Activated CD4-positive, alpha-beta T cell treated with anti-CD3 and anti-CD28 coated beads, Interleukin-2, amount 10 ng/mL, durations not matched to agents 24 days and 14 days (primary cell): ENCODE measurements at regions not wholly inside any gene's neighbourhood (a gene's known extent, or its start where the extent isn't known, plus 50 kb on each side); places are given as distances from the start of the nearest gene placed in this dataset.
A peak's percentile ranks its signal among the peaks of the same experiment; 100 is the strongest.

Experiments
- DNase-seq: peaks from one replicate; pipeline ENCODE4 v3.0.0; 2022
- H3K27ac Mint-ChIP-seq: one replicate; pipeline ENCODE4 v1.8.0; 2022; ENCODE audit warnings: mild to moderate bottlenecking, mixed read lengths
- H3K27me3 Mint-ChIP-seq: one replicate; pipeline ENCODE4 v1.8.0; 2022; ENCODE audit warnings: mixed read lengths
- H3K36me3 Mint-ChIP-seq: one replicate; pipeline ENCODE4 v1.8.0; 2022; ENCODE audit warnings: low read depth, mild to moderate bottlenecking, mixed read lengths
- H3K4me1 Mint-ChIP-seq: one replicate; pipeline ENCODE4 v1.8.0; 2021; ENCODE audit warnings: mixed read lengths
- H3K4me3 Mint-ChIP-seq: one replicate; pipeline ENCODE4 v1.8.0; 2022; ENCODE audit warnings: mild to moderate bottlenecking, moderate library complexity, mixed read lengths
- H3K9me3 Mint-ChIP-seq: one replicate; pipeline ENCODE4 v1.8.0; 2021; ENCODE audit warnings: mixed read lengths
- intact Hi-C: fragments of 100-400 bp; cut with micrococcal nuclease; formaldehyde crosslinking; loops from one replicate; pipeline ENCODE4 v1.15.1; 2023

GRCh38 chr15:56868170-56868569, 50.3 kb upstream of the TCF12 start:
- no peak for DNase-seq
- H3K36me3 Mint-ChIP-seq = no peaks in the 10 kb centered on the region
- no peak overlapping the region for H3K4me3 Mint-ChIP-seq
- intact Hi-C loops = no loop called here
- H3K4me1 Mint-ChIP-seq = no peaks in the 10 kb centered on the region
- H3K9me3 Mint-ChIP-seq = no peaks in the 10 kb centered on the region
- peaks cover 3% of the 10 kb centered on the region for H3K27me3 Mint-ChIP-seq
- H3K27ac Mint-ChIP-seq = no peak overlapping the region

DNA sequence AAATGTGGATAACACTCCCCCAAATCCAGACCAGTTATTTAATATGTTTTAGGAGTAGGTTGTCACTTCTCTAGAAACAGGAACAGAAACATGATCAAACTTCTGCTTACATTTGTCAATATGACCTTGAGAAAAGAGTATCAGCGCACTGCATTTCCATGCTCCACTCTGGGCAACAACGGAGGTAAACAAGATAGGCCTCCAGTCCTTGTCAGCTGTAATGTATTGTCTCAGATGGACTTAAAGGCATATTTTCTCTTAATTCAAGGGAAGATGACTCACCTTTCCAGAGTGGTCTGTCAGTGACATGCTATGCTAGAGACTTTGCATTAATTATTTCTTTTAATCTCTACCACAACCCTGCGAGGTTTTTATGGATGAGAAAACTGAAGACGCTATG, 51.6 kb upstream of the TCF12 start:
- no peaks in the 10 kb centered on the region for H3K9me3 Mint-ChIP-seq
- H3K4me1 Mint-ChIP-seq = no peaks in the 10 kb centered on the region
- no peaks in the 10 kb centered on the region for H3K36me3 Mint-ChIP-seq
- H3K27ac Mint-ChIP-seq = no peak overlapping the region
- DNase-seq = no peak
- no peak overlapping the region for H3K4me3 Mint-ChIP-seq
- peaks cover 4% of the 10 kb centered on the region for H3K27me3 Mint-ChIP-seq
- intact Hi-C loops = no loop called here

- DNase-seq = no peak
- peaks cover 9% of the 10 kb centered on the region for H3K27me3 Mint-ChIP-seq
- no peaks in the 10 kb centered on the region for H3K9me3 Mint-ChIP-seq
- intact Hi-C loops = no loop called here
- no peak overlapping the region for H3K4me3 Mint-ChIP-seq
- H3K4me1 Mint-ChIP-seq = no peaks in the 10 kb centered on the region
- no peaks in the 10 kb centered on the region for H3K36me3 Mint-ChIP-seq
- no peak overlapping the region for H3K27ac Mint-ChIP-seq
Measured at GRCh38 chr15:56857828-56858227, 60.6 kb upstream of the TCF12 start.

DNA sequence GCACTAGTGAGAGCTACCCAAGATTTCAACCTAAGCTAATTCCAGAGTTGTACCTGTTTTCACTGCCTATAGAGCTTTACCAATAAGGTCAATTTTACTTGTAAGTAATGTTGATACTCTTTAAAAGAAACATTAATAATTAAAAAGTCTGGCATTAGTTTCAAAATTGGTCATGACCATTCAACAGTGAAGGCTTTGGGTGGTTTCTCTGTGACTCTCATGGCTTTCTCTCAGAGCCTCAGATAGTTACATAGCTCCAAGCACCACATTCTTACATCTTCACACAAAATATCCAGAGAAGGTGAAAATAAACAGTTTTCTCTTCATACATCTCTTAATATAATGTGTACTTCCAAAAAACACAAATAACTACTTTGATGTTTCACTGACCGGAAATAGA, 61.5 kb upstream of the TCF12 start:
- intact Hi-C loops = no loop called here
- H3K4me3 Mint-ChIP-seq = no peak overlapping the region
- no peaks in the 10 kb centered on the region for H3K36me3 Mint-ChIP-seq
- H3K27me3 Mint-ChIP-seq = peaks cover 10% of the 10 kb centered on the region
- H3K4me1 Mint-ChIP-seq = no peaks in the 10 kb centered on the region
- no peak overlapping the region for H3K27ac Mint-ChIP-seq
- DNase-seq = no peak
- no peaks in the 10 kb centered on the region for H3K9me3 Mint-ChIP-seq

DNA sequence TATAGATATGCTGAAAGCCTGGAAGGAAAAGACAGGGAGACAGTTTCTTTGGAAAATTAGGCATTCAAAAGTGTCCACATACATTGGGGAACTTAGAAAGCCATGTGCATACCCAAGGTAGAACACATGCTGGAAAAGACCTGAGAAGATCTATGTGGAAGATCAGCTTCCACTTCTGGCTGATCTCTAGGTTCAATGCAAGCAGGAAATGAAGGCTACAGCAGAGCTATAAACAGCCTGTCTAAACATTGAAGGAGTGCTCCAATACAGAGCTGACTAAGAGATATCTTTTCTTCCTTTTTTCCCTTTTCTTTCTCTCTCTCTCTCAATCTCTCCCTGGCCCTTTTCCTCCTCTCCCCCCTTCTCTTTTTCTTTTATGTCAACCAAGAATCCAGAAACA, 73.6 kb upstream of the TCF12 start:
- intact Hi-C loops = no loop called here
- Mint-ChIP-seq H3K36me3 (no peaks in the 10 kb centered on the region), H3K9me3 (no peaks in the 10 kb centered on the region), H3K27me3 (peaks cover 7% of the 10 kb centered on the region), H3K4me3 (no peak overlapping the region), H3K4me1 (peaks cover 2% of the 10 kb centered on the region), H3K27ac (no peak overlapping the region)
- no peak for DNase-seq

GRCh38 chr15:56844471-56844870, 74.0 kb upstream of the TCF12 start:
- DNase-seq = no peak
- peaks cover 4% of the 10 kb centered on the region for H3K4me1 Mint-ChIP-seq
- no peaks in the 10 kb centered on the region for H3K36me3 Mint-ChIP-seq
- no peak overlapping the region for H3K27ac Mint-ChIP-seq
- H3K27me3 Mint-ChIP-seq = peaks cover 6% of the 10 kb centered on the region
- H3K4me3 Mint-ChIP-seq = no peak overlapping the region
- intact Hi-C loops = no loop called here
- peaks cover 3% of the 10 kb centered on the region for H3K9me3 Mint-ChIP-seq

DNA sequence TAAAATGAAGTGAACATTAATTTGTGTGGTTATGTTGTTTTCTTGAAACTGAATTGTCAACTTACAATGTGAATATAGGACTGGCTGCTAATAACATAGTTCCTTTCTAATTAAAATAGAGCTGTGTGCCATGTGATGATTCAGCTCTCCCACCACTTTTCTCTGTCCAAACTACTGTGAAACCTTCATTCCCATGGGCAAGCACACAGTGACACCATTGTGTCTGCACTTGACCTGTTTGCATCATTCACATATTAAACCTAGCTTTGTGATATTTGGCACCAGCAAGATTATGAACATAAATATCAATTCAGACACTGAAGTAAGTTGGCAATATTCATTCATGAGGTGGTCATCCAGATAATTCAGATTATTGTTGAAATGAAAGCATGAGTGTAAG, 78.8 kb upstream of the TCF12 start:
- Mint-ChIP-seq H3K27me3 (peaks cover 6% of the 10 kb centered on the region), H3K4me1 (peaks cover 6% of the 10 kb centered on the region), H3K27ac (no peak overlapping the region), H3K36me3 (no peaks in the 10 kb centered on the region), H3K4me3 (no peak overlapping the region), H3K9me3 (peaks cover 3% of the 10 kb centered on the region)
- no peak for DNase-seq
- intact Hi-C loops = no loop called here

DNA sequence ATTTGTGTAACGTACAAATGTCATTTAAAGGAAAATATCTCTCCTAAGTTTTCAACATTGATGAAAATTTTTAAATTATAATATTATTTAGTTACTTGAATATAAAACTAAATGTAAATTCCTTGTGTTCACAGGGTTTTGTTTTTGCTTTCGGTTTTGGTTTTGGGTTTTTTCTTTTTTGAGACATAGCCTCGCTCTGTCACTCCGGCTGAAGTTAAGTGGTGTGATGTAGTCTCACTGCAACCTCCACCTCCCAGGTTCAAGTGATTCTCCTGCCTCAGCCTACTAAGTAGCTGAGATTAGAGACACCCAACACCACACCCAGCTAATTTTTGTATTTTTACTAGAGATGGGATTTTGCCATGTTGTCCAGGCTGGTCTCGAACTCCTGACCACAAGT, 79.3 kb upstream of the TCF12 start:
- Mint-ChIP-seq H3K4me1 (peaks cover 6% of the 10 kb centered on the region), H3K27me3 (peaks cover 6% of the 10 kb centered on the region), H3K36me3 (no peaks in the 10 kb centered on the region), H3K4me3 (no peak overlapping the region), H3K9me3 (peaks cover 3% of the 10 kb centered on the region), H3K27ac (no peak overlapping the region)
- DNase-seq = no peak
- intact Hi-C loops = no loop called here

- DNase-seq = no peak
- peaks cover 3% of the 10 kb centered on the region for H3K9me3 Mint-ChIP-seq
- intact Hi-C loops = no loop called here
- peaks cover 6% of the 10 kb centered on the region for H3K4me1 Mint-ChIP-seq
- H3K4me3 Mint-ChIP-seq = no peak overlapping the region
- no peaks in the 10 kb centered on the region for H3K36me3 Mint-ChIP-seq
- no peak overlapping the region for H3K27ac Mint-ChIP-seq
- peaks cover 6% of the 10 kb centered on the region for H3K27me3 Mint-ChIP-seq
Measured at GRCh38 chr15:56838085-56838484, 80.4 kb upstream of the TCF12 start.

- Mint-ChIP-seq H3K27me3 (peaks cover 3% of the 10 kb centered on the region), H3K4me3 (no peak overlapping the region), H3K27ac (no peak overlapping the region), H3K4me1 (peaks cover 6% of the 10 kb centered on the region), H3K36me3 (no peaks in the 10 kb centered on the region), H3K9me3 (peaks cover 3% of the 10 kb centered on the region)
- no peak for DNase-seq
- intact Hi-C loops = no loop called here
Measured at GRCh38 chr15:56837273-56837672, 81.2 kb upstream of the TCF12 start.

GRCh38 chr15:56835718-56836171, 82.7 kb upstream of the TCF12 start:
- Mint-ChIP-seq H3K27ac (no peak overlapping the region), H3K36me3 (no peaks in the 10 kb centered on the region), H3K9me3 (peaks cover 3% of the 10 kb centered on the region), H3K4me3 (no peak overlapping the region), H3K27me3 (peaks cover 3% of the 10 kb centered on the region), H3K4me1 (peaks cover 6% of the 10 kb centered on the region)
- no peak for DNase-seq
- intact Hi-C loops = no loop called here

- Mint-ChIP-seq H3K9me3 (no peaks in the 10 kb centered on the region), H3K27me3 (peaks cover 5% of the 10 kb centered on the region), H3K27ac (no peak overlapping the region), H3K4me3 (no peak overlapping the region), H3K4me1 (no peaks in the 10 kb centered on the region), H3K36me3 (no peaks in the 10 kb centered on the region)
- DNase-seq = no peak
- intact Hi-C loops = no loop called here
Measured at GRCh38 chr15:56832125-56832524, 86.3 kb upstream of the TCF12 start.

DNA sequence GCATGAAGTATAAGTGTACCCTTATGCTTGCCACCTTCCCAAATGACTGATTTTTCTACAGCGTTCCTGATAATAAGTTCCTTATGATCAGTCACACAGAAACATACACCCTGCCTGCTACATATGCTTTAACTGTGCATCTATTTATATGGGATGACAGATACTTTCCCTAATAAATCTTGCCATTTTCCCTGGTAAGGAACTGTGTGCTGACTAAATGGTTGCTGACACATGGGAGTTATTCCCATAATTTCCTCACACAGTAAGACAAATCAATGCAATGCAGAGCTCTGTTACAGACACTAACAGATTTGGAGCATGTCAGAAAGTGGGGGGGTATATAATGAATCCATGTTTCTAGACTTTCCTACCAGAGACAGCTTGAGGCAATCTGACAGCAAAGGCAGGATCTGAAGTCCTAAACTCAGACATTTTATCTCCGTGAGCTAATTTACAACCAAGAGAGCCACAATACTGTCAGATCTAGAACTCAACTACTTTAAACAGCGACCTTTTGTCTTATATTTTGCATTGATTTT, 86.9 kb upstream of the TCF12 start:
- Mint-ChIP-seq H3K9me3 (no peaks in the 10 kb centered on the region), H3K4me3 (no peak overlapping the region), H3K36me3 (no peaks in the 10 kb centered on the region), H3K4me1 (no peaks in the 10 kb centered on the region), H3K27me3 (peaks cover 5% of the 10 kb centered on the region), H3K27ac (no peak overlapping the region)
- intact Hi-C loops = no loop called here
- DNase-seq = no peak

- no peaks in the 10 kb centered on the region for H3K36me3 Mint-ChIP-seq
- DNase-seq = no peak
- H3K27me3 Mint-ChIP-seq = peaks cover 2% of the 10 kb centered on the region
- no peaks in the 10 kb centered on the region for H3K9me3 Mint-ChIP-seq
- intact Hi-C loops = loop anchor here (10.0 kb wide), 1 partner anchor 321 kb away; no protein-coding TSS in a partner anchor
- H3K4me1 Mint-ChIP-seq = peaks cover 10% of the 10 kb centered on the region
- no peak overlapping the region for H3K4me3 Mint-ChIP-seq
- no peak overlapping the region for H3K27ac Mint-ChIP-seq
Measured at GRCh38 chr15:56824175-56824574, 90.9 kb upstream of the ZNF280D start.

DNA sequence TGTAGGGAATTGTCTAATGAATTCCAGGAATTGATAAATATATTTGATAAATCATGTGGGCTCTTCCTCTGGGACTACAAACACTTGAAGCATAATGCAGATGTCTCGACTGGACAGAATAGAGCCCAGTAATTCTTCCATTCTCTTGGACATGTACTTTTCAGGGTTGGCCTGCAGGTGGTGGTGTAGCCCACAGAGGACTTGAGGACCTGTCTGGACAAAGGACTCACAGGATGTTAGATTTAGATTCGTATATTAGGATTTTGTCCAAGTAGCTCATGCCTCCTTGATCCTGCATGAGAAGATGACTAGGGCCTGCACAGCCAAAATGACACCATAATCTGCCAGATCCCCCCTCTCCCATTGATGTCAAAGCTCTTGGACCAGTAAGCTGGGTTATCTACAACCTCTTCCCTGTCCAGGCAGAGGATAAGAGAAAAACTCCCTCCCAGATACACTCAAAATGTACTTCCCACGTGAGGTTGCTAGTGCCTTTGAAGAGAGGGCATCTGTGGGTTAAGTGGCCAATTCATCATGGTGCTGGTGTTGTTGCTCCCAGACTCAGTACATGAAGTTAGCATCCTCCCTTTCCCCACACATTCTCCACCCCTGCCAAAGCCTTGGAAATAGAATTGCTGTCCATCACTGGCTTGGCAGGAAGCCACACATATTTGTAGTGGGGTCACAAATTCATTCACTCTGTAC, 88.6 kb upstream of the ZNF280D start:
- H3K36me3 Mint-ChIP-seq = no peaks in the 10 kb centered on the region
- H3K9me3 Mint-ChIP-seq = no peaks in the 10 kb centered on the region
- H3K4me3 Mint-ChIP-seq = no peak overlapping the region
- no peak overlapping the region for H3K27ac Mint-ChIP-seq
- peak; percentile 80 for DNase-seq
- H3K4me1 Mint-ChIP-seq = peaks cover 10% of the 10 kb centered on the region
- H3K27me3 Mint-ChIP-seq = no peaks in the 10 kb centered on the region
- intact Hi-C loops = loop anchor here (2.0 to 10.0 kb wide), 2 partner anchors 323 to 485 kb away; no protein-coding TSS in a partner anchor
